Endothelial cell of umbilical vein (primary cell): ENCODE measurements at regions not wholly inside any gene's neighbourhood (a gene's known extent, or its start where the extent isn't known, plus 50 kb on each side); places are given as distances from the start of the nearest gene placed in this dataset.

Experiments
- CTCF ChIP-seq, 2 donors: IDR thresholded peaks; 1 replicate in 1 of 2; 2 replicates in 1 of 2; pipeline ENCODE4 v1.5.1; 2011; ENCODE audit warnings: low read length in 2 of 2, mild to moderate bottlenecking in 2 of 2, moderate library complexity in 2 of 2, control low read depth in 1 of 2, inconsistent platforms in 1 of 2, low read depth in 1 of 2; ENCODE audit not compliant: insufficient read depth in 1 of 2; ENCODE audit errors: extremely low read depth in 1 of 2
- EZH2 ChIP-seq: IDR thresholded peaks from 2 replicates; pipeline ENCODE4 v1.6.1; 2012; ENCODE audit warnings: borderline replicate concordance, low read depth, mild to moderate bottlenecking, moderate library complexity, low read length, inconsistent platforms; ENCODE audit not compliant: severe bottlenecking
- FOS ChIP-seq: IDR thresholded peaks from 2 replicates; pipeline ENCODE4 v1.6.1; 2011; ENCODE audit warnings: mild to moderate bottlenecking, low read length, moderate library complexity, borderline replicate concordance; ENCODE audit not compliant: insufficient read depth
- JUN ChIP-seq: IDR thresholded peaks from 2 replicates; pipeline ENCODE4 v1.6.1; 2011; ENCODE audit warnings: borderline replicate concordance, low read depth; ENCODE audit not compliant: insufficient read length, insufficient read depth
- MAX ChIP-seq: IDR thresholded peaks from 2 replicates; pipeline ENCODE4 v1.6.1; 2011; ENCODE audit not compliant: insufficient read depth, insufficient read length
- POLR2A ChIP-seq: IDR thresholded peaks from 2 replicates; pipeline ENCODE4 v1.6.1; 2012; ENCODE audit warnings: low read depth, mild to moderate bottlenecking, control low read depth, low read length

GRCh38 chr21:15195768-15196167, 131.0 kb upstream of the NRIP1 start:
- TF ChIP-seq MAX, result no peak
- TF ChIP-seq EZH2, result no peak
- no peak for TF ChIP-seq JUN
- no peak for TF ChIP-seq CTCF (IDR thresholded peaks at IDR 0.05; ENCODE audit: extremely low read depth in 1 of 2, insufficient read depth in 1 of 2, low read depth in 1 of 2, low read length in 2 of 2)
- no peak for TF ChIP-seq FOS
- TF ChIP-seq POLR2A, result no peak
